ENCODE measurements at regions not wholly inside any gene's neighbourhood (a gene's known extent, or its start where the extent isn't known, plus 50 kb on each side); places are given as distances from the start of the nearest gene placed in this dataset.
A peak's percentile ranks its signal among the peaks of the same experiment; 100 is the strongest.
"Not testable (repeated sequence)": the region's sequence is repeated elsewhere in the genome, so short reads cannot be mapped to it uniquely, and the experiment has no call there.

GRCh38 chr11:109708184-109708583, 286.2 kb downstream of the C11orf87 start:
- Histone ChIP-seq H3K4me3 (no peak overlapping the region), H3K36me3 (replicated peaks; ENCODE audit: insufficient read depth, low read depth) (no peaks in the 10 kb centered on the region), H3K79me2 (no peaks in the 10 kb centered on the region), H3K4me2 (no peak overlapping the region), H4K20me1 (ENCODE audit: insufficient read depth, poor library complexity, severe bottlenecking) (no peaks in the 10 kb centered on the region), H3K9me2 (replicated peaks; ENCODE audit: insufficient read depth) (no peaks in the 10 kb centered on the region), H2AFZ (no peak overlapping the region), H3K4me1 (ENCODE audit: insufficient read depth) (no peaks in the 10 kb centered on the region), H3K27ac (no peak overlapping the region), H3K9me3 (ENCODE audit: low read depth) (no peaks in the 10 kb centered on the region), H3K27me3 (no peaks in the 10 kb centered on the region)
- TF ChIP-seq EZH2 (IDR thresholded peaks at IDR 0.05; ENCODE audit: borderline replicate concordance) (no peak), CTCF (IDR thresholded peaks at IDR 0.05; ENCODE audit: poor library complexity) (no peak), EZH2phosphoT487 (IDR thresholded peaks at IDR 0.05; ENCODE audit: low read depth, severe bottlenecking, unreplicated experiment) (no peak)
- WGBS (ENCODE audit: low lambda C conversion rate, missing lambda C conversion rate), result 0% methylated on average over 1 of the region's 1 CpG
- DNase-seq (ENCODE audit: low spot score), result no peak

- not testable (repeated sequence) for H3K9me2 ChIP-seq (replicated peaks; ENCODE audit: insufficient read depth); H3K36me3 ChIP-seq (replicated peaks; ENCODE audit: insufficient read depth, low read depth); H4K20me1 ChIP-seq (ENCODE audit: insufficient read depth, poor library complexity, severe bottlenecking); H2AFZ ChIP-seq; H3K27ac ChIP-seq; H3K4me1 ChIP-seq (ENCODE audit: insufficient read depth); H3K9me3 ChIP-seq (ENCODE audit: low read depth); DNase-seq (ENCODE audit: low spot score); H3K27me3 ChIP-seq; H3K4me3 ChIP-seq; H3K79me2 ChIP-seq; H3K4me2 ChIP-seq
- 100% methylated on average over 2 of the region's 2 CpGs for WGBS (ENCODE audit: low lambda C conversion rate, missing lambda C conversion rate)
Observed at GRCh38 chr11:109714444-109714843, 292.5 kb downstream of the C11orf87 start.

GRCh38 chr11:109715424-109715823, 293.4 kb downstream of the C11orf87 start:
- not testable (repeated sequence) for H3K36me3 ChIP-seq (replicated peaks; ENCODE audit: insufficient read depth, low read depth); H4K20me1 ChIP-seq (ENCODE audit: insufficient read depth, poor library complexity, severe bottlenecking); H3K27me3 ChIP-seq; H3K9me3 ChIP-seq (ENCODE audit: low read depth); H3K79me2 ChIP-seq; H3K9me2 ChIP-seq (replicated peaks; ENCODE audit: insufficient read depth); H3K27ac ChIP-seq; H3K4me3 ChIP-seq; H3K4me1 ChIP-seq (ENCODE audit: insufficient read depth); H2AFZ ChIP-seq; H3K4me2 ChIP-seq; DNase-seq (ENCODE audit: low spot score)
- 71% methylated on average over 4 of the region's 4 CpGs for WGBS (ENCODE audit: low lambda C conversion rate, missing lambda C conversion rate)

- TF ChIP-seq EZH2 (IDR thresholded peaks at IDR 0.05; ENCODE audit: borderline replicate concordance) (no peak), CTCF (IDR thresholded peaks at IDR 0.05; ENCODE audit: poor library complexity) (no peak), EZH2phosphoT487 (IDR thresholded peaks at IDR 0.05; ENCODE audit: low read depth, severe bottlenecking, unreplicated experiment) (no peak)
- Histone ChIP-seq H3K9me3 (ENCODE audit: low read depth) (no peaks in the 10 kb centered on the region), H3K79me2 (no peaks in the 10 kb centered on the region), H3K36me3 (replicated peaks; ENCODE audit: insufficient read depth, low read depth) (no peaks in the 10 kb centered on the region), H3K4me2 (no peak overlapping the region), H3K4me1 (ENCODE audit: insufficient read depth) (no peaks in the 10 kb centered on the region), H3K27ac (no peak overlapping the region), H4K20me1 (ENCODE audit: insufficient read depth, poor library complexity, severe bottlenecking) (no peaks in the 10 kb centered on the region), H3K4me3 (no peak overlapping the region), H3K9me2 (replicated peaks; ENCODE audit: insufficient read depth) (no peaks in the 10 kb centered on the region), H3K27me3 (no peaks in the 10 kb centered on the region), H2AFZ (no peak overlapping the region)
- WGBS (ENCODE audit: low lambda C conversion rate, missing lambda C conversion rate), result 85% methylated on average over 2 of the region's 2 CpGs
- no peak for DNase-seq (ENCODE audit: low spot score)
Observed at GRCh38 chr11:109726061-109726460, 304.1 kb downstream of the C11orf87 start.

- Histone ChIP-seq H3K27ac (peak overlapping the region; percentile 69), H3K4me1 (ENCODE audit: insufficient read depth) (no peaks in the 10 kb centered on the region), H3K27me3 (no peaks in the 10 kb centered on the region), H4K20me1 (ENCODE audit: insufficient read depth, poor library complexity, severe bottlenecking) (no peaks in the 10 kb centered on the region), H3K4me3 (no peak overlapping the region), H3K79me2 (no peaks in the 10 kb centered on the region), H3K36me3 (replicated peaks; ENCODE audit: insufficient read depth, low read depth) (no peaks in the 10 kb centered on the region), H3K9me3 (ENCODE audit: low read depth) (no peaks in the 10 kb centered on the region), H3K4me2 (no peak overlapping the region), H3K9me2 (replicated peaks; ENCODE audit: insufficient read depth) (no peaks in the 10 kb centered on the region), H2AFZ (no peak overlapping the region)
- peak; percentile 44 for DNase-seq (ENCODE audit: low spot score)
- WGBS (ENCODE audit: low lambda C conversion rate, missing lambda C conversion rate), result 37% methylated on average over 1 of the region's 1 CpG
- TF ChIP-seq EZH2 (IDR thresholded peaks at IDR 0.05; ENCODE audit: borderline replicate concordance), result no peak
- no peak for TF ChIP-seq EZH2phosphoT487 (IDR thresholded peaks at IDR 0.05; ENCODE audit: low read depth, severe bottlenecking, unreplicated experiment)
- TF ChIP-seq CTCF (IDR thresholded peaks at IDR 0.05; ENCODE audit: poor library complexity), result no peak
Observed at GRCh38 chr11:109728056-109728455, 306.1 kb downstream of the C11orf87 start.
